GM12878 (cell line): ENCODE measurements at regions not wholly inside any gene's neighbourhood (a gene's known extent, or its start where the extent isn't known, plus 50 kb on each side); places are given as distances from the start of the nearest gene placed in this dataset.
A peak's percentile ranks its signal among the peaks of the same experiment; 100 is the strongest.

Source experiments
- ATAC-seq: fragments of 200-7000 bp; cut with Tn5 transposase; 3 replicates; pipeline ENCODE4 v1.9.1; 2020; ENCODE audit warnings: mild to moderate bottlenecking, moderate library complexity
- BruUV-seq: library from RNA; stranded (reverse); fragments of 400-500 nt; replicated peaks from 2 replicates; lab custom pipeline; 2021; lab: Mats Ljungman, UMichigan
- CTCF ChIA-PET: fragments of 300-600 bp; sonication (Branson Sonifier 250); formaldehyde crosslinking; extraction: SDS; loops from one replicate; lab custom pipeline; 2021; ENCODE audit warnings: inconsistent platforms; lab: Yijun Ruan, JAX
- POLR2A ChIA-PET: fragments of 350-600 bp; formaldehyde crosslinking; extraction: SDS; loops from one replicate; lab custom pipeline; 2021; ENCODE audit warnings: inconsistent platforms; lab: Charles Lee
- RAD21 ChIA-PET: fragments of 300-600 bp; sonication (Branson Sonifier 250); formaldehyde crosslinking; loops from one replicate; lab custom pipeline; 2023; ENCODE audit warnings: antibody characterized with exemption; ENCODE audit not compliant: unreplicated experiment; lab: Charles Lee
- SMC1A ChIA-PET: fragments of 300-600 bp; sonication (Branson Sonifier 250); formaldehyde crosslinking; loops from one replicate; lab custom pipeline; 2023; ENCODE audit not compliant: unreplicated experiment, uncharacterized antibody; lab: Charles Lee
- DNase-seq: peaks from one replicate; pipeline ENCODE4 v3.0.0-alpha.2; 2011; ENCODE audit warnings: low read depth, low spot score
- FAIRE-seq: peaks from 3 replicates; lab custom pipeline; 2011; peaks lifted over from hg19 to GRCh38; lab: Jason Lieb, UNC
- H2AFZ ChIP-seq: 2 replicates; pipeline ENCODE4 v1.6.0; 2011; ENCODE audit warnings: low read depth, low read length, control low read depth; ENCODE audit not compliant: control insufficient read depth
- H3K27ac ChIP-seq: 2 replicates; pipeline ENCODE4 v1.5.1; 2011; ENCODE audit warnings: control low read depth; ENCODE audit not compliant: control insufficient read depth, insufficient read depth
- H3K27me3 ChIP-seq, 2 experiments: replicated peaks in 1 of 2; 2 replicates each; pipeline versions ENCODE4 v1.6.0 to v1.6.1; 2011; ENCODE audit warnings: low read length in 1 of 2; ENCODE audit not compliant: control insufficient read depth in 2 of 2, insufficient read depth in 2 of 2
- H3K36me3 ChIP-seq, 2 experiments: 2 replicates each; pipeline ENCODE4 v1.5.1; 2011; ENCODE audit warnings: low read length in 1 of 2; ENCODE audit not compliant: control insufficient read depth in 2 of 2, insufficient read depth in 2 of 2
- H3K4me1 ChIP-seq: 2 replicates; pipeline ENCODE4 v1.6.1; 2011; ENCODE audit warnings: mild to moderate bottlenecking, low read length, moderate library complexity, mixed read lengths; ENCODE audit not compliant: control insufficient read depth, insufficient read depth
- H3K4me2 ChIP-seq: 2 replicates; pipeline ENCODE4 v1.6.0; 2011; ENCODE audit warnings: control low read depth; ENCODE audit not compliant: control insufficient read depth, insufficient read depth
- H3K4me3 ChIP-seq: fragments of 200-600 bp; sonication (generic); 2 replicates; pipeline ENCODE4 v1.5.1; 2016
- H3K79me2 ChIP-seq: 2 replicates; pipeline ENCODE4 v1.6.0; 2011; ENCODE audit warnings: low read length; ENCODE audit not compliant: control insufficient read depth, insufficient read depth
- H3K9ac ChIP-seq: 2 replicates; pipeline ENCODE4 v1.8.0; 2011; ENCODE audit warnings: low read length, control low read depth, mixed read lengths; ENCODE audit not compliant: control insufficient read depth, insufficient read depth
- H3K9me3 ChIP-seq: replicated peaks from 3 replicates; pipeline ENCODE4 v1.5.1; 2011; ENCODE audit warnings: mild to moderate bottlenecking, low read length; ENCODE audit not compliant: control insufficient read depth, insufficient read depth
- H4K20me1 ChIP-seq: 2 replicates; pipeline ENCODE4 v1.6.0; 2011; ENCODE audit not compliant: control insufficient read depth, insufficient read depth
- ATF2 ChIP-seq: IDR thresholded peaks from 2 replicates; pipeline ENCODE4 v1.6.1; 2012; ENCODE audit warnings: low read length, inconsistent platforms
- SMAD1 ChIP-seq: fragments of 450-650 bp; IDR thresholded peaks from 2 replicates; pipeline ENCODE4 v1.6.1; 2018; ENCODE audit warnings: mild to moderate bottlenecking, low read depth; ENCODE audit not compliant: partially characterized antibody
- in situ Hi-C: fragments of 300-500 bp; cut with MboI; formaldehyde crosslinking; loops from 9 replicates; pipeline ENCODE4 v1.14.3; 2018; ENCODE audit warnings: mixed read lengths
- intact Hi-C: fragments of 100-400 bp; cut with micrococcal nuclease; formaldehyde crosslinking; loops from one replicate; pipeline ENCODE4 v1.14.2; 2022; ENCODE audit not compliant: unreplicated experiment
- TF ChIP-seq, protein P1 (sequence below): fragments of 450-650 bp; IDR thresholded peaks from 2 replicates; pipeline ENCODE4 v1.6.1; 2016; ENCODE audit warnings: mild to moderate bottlenecking

GRCh38 chr4:170697045-170697444 is 607.3 kb upstream of the AADAT start:
- peaks cover 4% of the 10 kb centered on the region; the same call in 2 of the 3 replicates for H3K9me3 ChIP-seq
- no peak for TF ChIP-seq SMAD1
- TF ChIP-seq, protein P1, sequence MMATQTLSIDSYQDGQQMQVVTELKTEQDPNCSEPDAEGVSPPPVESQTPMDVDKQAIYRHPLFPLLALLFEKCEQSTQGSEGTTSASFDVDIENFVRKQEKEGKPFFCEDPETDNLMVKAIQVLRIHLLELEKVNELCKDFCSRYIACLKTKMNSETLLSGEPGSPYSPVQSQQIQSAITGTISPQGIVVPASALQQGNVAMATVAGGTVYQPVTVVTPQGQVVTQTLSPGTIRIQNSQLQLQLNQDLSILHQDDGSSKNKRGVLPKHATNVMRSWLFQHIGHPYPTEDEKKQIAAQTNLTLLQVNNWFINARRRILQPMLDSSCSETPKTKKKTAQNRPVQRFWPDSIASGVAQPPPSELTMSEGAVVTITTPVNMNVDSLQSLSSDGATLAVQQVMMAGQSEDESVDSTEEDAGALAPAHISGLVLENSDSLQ, result peak; percentile 76
- TF ChIP-seq, all 136 proteins: peak for 1
- in situ Hi-C loops (loop anchor here (10.0 kb wide), 1 partner anchor 362 kb away; no protein-coding TSS in a partner anchor), intact Hi-C loops (loop anchor here (5.0 kb wide), 3 partner anchors 60 to 155 kb away; no protein-coding TSS in a partner anchor)
- peaks cover 6% of the 10 kb centered on the region for H3K4me1 ChIP-seq
- no peaks in the 10 kb centered on the region for H4K20me1 ChIP-seq
- no peaks in the 10 kb centered on the region for H3K79me2 ChIP-seq
- ChIA-PET RAD21 (interaction anchor here (0.9 to 1.7 kb wide), 3 partner anchors 9 to 30 kb away, joined by 3 to 4 read pairs (median 3); no protein-coding TSS in a partner anchor), POLR2A (no interaction called here), SMC1A (interaction anchor here (0.8 to 2.2 kb wide), 6 partner anchors 13 to 87 kb away, joined by 3 to 6 read pairs (median 4); no protein-coding TSS in a partner anchor), CTCF (interaction anchor here (0.7 kb wide), 1 partner anchor 8 kb away, joined by 3 read pairs; no protein-coding TSS in a partner anchor)
- H3K27ac ChIP-seq, result peak overlapping the region; percentile 78
- H3K4me2 ChIP-seq, result peak overlapping the region; percentile 90
- FAIRE-seq (no peak), DNase-seq (no peak), ATAC-seq (peak; percentile 34)
- no peaks in the 10 kb centered on the region for H3K27me3 ChIP-seq
- no peaks in the 10 kb centered on the region for H3K36me3 ChIP-seq
- H2AFZ ChIP-seq, result no peak overlapping the region
- peak overlapping the region; percentile 44; the same call in 1 of the 2 replicates for H3K4me3 ChIP-seq
- no TSS peak for BruUV-seq
- no peak overlapping the region for H3K9ac ChIP-seq

- H4K20me1 ChIP-seq, result no peaks in the 10 kb centered on the region
- ChIA-PET POLR2A (no interaction called here), SMC1A (no interaction called here), RAD21 (no interaction called here), CTCF (no interaction called here)
- intact Hi-C loops (no loop called here), in situ Hi-C loops (loop anchor here (10.0 kb wide), 1 partner anchor 356 kb away; no protein-coding TSS in a partner anchor)
- no peaks in the 10 kb centered on the region for H3K36me3 ChIP-seq
- no peak for TF ChIP-seq ATF2
- H3K4me1 ChIP-seq, result no peaks in the 10 kb centered on the region
- ATAC-seq, result no peak
- H3K27me3 ChIP-seq, result no peaks in the 10 kb centered on the region
- no peak overlapping the region for H2AFZ ChIP-seq
- no peak for FAIRE-seq
- BruUV-seq, result no TSS peak
- H3K27ac ChIP-seq, result no peak overlapping the region
- H3K4me3 ChIP-seq, result no peak overlapping the region
- no peak overlapping the region for H3K9ac ChIP-seq
- no peaks in the 10 kb centered on the region for H3K79me2 ChIP-seq
- DNase-seq, result no peak
- H3K4me2 ChIP-seq, result no peak overlapping the region
- peaks cover 4% of the 10 kb centered on the region; the same call in 2 of the 3 replicates for H3K9me3 ChIP-seq
Observed at GRCh38 chr4:170691168-170691567, 601.4 kb upstream of the AADAT start.
